Cardiac muscle cell (in vitro differentiated cells and primary cell): ENCODE measurements at regions not wholly inside any gene's neighbourhood (a gene's known extent, or its start where the extent isn't known, plus 50 kb on each side); places are given as distances from the start of the nearest gene placed in this dataset.

ENCODE experiments used
- DNase-seq, 2 donors: peaks; one replicate each; pipeline versions ENCODE4 v3.0.0 to v3.0.0-alpha.2; 2010 to 2017; ENCODE audit warnings: low read depth in 1 of 2, low spot score in 1 of 2
- H3K27ac ChIP-seq: fragments of 200-600 bp; sonication (generic); 2 replicates; pipeline ENCODE4 v1.5.1; 2016
- H3K27me3 ChIP-seq: fragments of 200-600 bp; sonication (generic); 2 replicates; pipeline ENCODE4 v1.6.0; 2016; ENCODE audit warnings: control low read depth
- H3K36me3 ChIP-seq: fragments of 200-600 bp; sonication (generic); 2 replicates; pipeline ENCODE4 v1.5.1; 2016; ENCODE audit warnings: control low read depth
- H3K4me1 ChIP-seq: fragments of 200-600 bp; sonication (generic); 2 replicates; pipeline ENCODE4 v1.8.1; 2017; ENCODE audit warnings: low read depth, mild to moderate bottlenecking, mixed run types
- H3K4me3 ChIP-seq: fragments of 200-600 bp; sonication (generic); 2 replicates; pipeline ENCODE4 v1.5.1; 2016; ENCODE audit warnings: mild to moderate bottlenecking
- H3K9me3 ChIP-seq: fragments of 200-600 bp; sonication (generic); 2 replicates; pipeline ENCODE4 v1.5.1; 2017; ENCODE audit warnings: low read depth, mild to moderate bottlenecking, control low read depth
- TF ChIP-seq, protein P1 (sequence below): IDR thresholded peaks from 2 replicates; pipeline ENCODE4 v1.5.1; 2012; ENCODE audit warnings: low read depth, mild to moderate bottlenecking, low read length

GRCh38 chr5:67623078-67623477, 426.5 kb upstream of the CD180 start:
- Histone ChIP-seq H3K36me3 (no peaks in the 10 kb centered on the region), H3K27ac (no peak overlapping the region), H3K9me3 (no peaks in the 10 kb centered on the region), H3K27me3 (no peaks in the 10 kb centered on the region), H3K4me1 (no peaks in the 10 kb centered on the region), H3K4me3 (no peak overlapping the region)
- no peak for DNase-seq
- TF ChIP-seq, protein P1, sequence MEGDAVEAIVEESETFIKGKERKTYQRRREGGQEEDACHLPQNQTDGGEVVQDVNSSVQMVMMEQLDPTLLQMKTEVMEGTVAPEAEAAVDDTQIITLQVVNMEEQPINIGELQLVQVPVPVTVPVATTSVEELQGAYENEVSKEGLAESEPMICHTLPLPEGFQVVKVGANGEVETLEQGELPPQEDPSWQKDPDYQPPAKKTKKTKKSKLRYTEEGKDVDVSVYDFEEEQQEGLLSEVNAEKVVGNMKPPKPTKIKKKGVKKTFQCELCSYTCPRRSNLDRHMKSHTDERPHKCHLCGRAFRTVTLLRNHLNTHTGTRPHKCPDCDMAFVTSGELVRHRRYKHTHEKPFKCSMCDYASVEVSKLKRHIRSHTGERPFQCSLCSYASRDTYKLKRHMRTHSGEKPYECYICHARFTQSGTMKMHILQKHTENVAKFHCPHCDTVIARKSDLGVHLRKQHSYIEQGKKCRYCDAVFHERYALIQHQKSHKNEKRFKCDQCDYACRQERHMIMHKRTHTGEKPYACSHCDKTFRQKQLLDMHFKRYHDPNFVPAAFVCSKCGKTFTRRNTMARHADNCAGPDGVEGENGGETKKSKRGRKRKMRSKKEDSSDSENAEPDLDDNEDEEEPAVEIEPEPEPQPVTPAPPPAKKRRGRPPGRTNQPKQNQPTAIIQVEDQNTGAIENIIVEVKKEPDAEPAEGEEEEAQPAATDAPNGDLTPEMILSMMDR: no peak

- Histone ChIP-seq H3K9me3 (no peaks in the 10 kb centered on the region), H3K4me1 (no peaks in the 10 kb centered on the region), H3K4me3 (no peak overlapping the region), H3K36me3 (no peaks in the 10 kb centered on the region), H3K27me3 (no peaks in the 10 kb centered on the region), H3K27ac (no peak overlapping the region)
- TF ChIP-seq, protein P1: no peak
- DNase-seq: no peak
Measured at GRCh38 chr5:67620424-67621397, 424.1 kb upstream of the CD180 start.

DNA sequence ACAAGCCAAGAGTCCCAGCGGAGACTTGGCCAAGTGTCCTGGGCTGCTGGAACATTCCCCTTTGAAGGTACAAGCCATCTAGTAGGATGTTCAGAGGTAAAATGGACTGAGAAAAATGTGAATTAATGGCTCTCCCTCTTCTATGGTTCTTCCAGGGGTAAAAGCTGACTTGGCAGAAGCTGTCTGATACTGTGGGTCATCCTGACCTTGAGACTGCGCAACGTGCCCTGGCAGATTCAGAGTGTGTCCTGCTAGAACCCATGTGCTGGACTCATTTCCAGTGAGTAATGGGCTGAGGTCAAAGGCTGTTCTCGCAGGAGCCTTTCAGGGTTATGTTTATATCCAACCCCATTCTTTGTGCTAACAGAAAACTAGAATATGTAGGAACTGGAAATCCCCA, 423.0 kb upstream of the CD180 start:
- H3K4me3 ChIP-seq: no peak overlapping the region
- no peak for DNase-seq
- TF ChIP-seq, protein P1: no peak
- H3K27me3 ChIP-seq: no peaks in the 10 kb centered on the region
- no peaks in the 10 kb centered on the region for H3K4me1 ChIP-seq
- H3K27ac ChIP-seq: no peak overlapping the region
- H3K9me3 ChIP-seq: no peaks in the 10 kb centered on the region
- no peaks in the 10 kb centered on the region for H3K36me3 ChIP-seq

GRCh38 chr5:67619235-67619634, 422.6 kb upstream of the CD180 start:
- TF ChIP-seq, protein P1: no peak
- H3K27me3 ChIP-seq: no peaks in the 10 kb centered on the region
- no peak overlapping the region for H3K4me3 ChIP-seq
- H3K9me3 ChIP-seq: no peaks in the 10 kb centered on the region
- no peak overlapping the region for H3K27ac ChIP-seq
- no peak for DNase-seq
- no peaks in the 10 kb centered on the region for H3K36me3 ChIP-seq
- no peaks in the 10 kb centered on the region for H3K4me1 ChIP-seq

- H3K27me3 ChIP-seq: no peaks in the 10 kb centered on the region
- H3K36me3 ChIP-seq: no peaks in the 10 kb centered on the region
- TF ChIP-seq, protein P1: no peak
- no peaks in the 10 kb centered on the region for H3K4me1 ChIP-seq
- H3K4me3 ChIP-seq: no peak overlapping the region
- H3K9me3 ChIP-seq: no peaks in the 10 kb centered on the region
- no peak for DNase-seq
- no peak overlapping the region for H3K27ac ChIP-seq
Measured at GRCh38 chr5:67617051-67617450, 420.5 kb upstream of the CD180 start.
